ENCODE measurements at regions not wholly inside any gene's neighbourhood (a gene's known extent, or its start where the extent isn't known, plus 50 kb on each side); places are given as distances from the start of the nearest gene placed in this dataset.

GRCh38 chr14:58724206-58724605 lies 86.4 kb downstream of the DACT1 start:
- TF ChIP-seq POLR2AphosphoS5 (IDR thresholded peaks at IDR 0.05; ENCODE audit: insufficient read depth in 1 of 2, low read depth in 1 of 2) (no peak), POLR2A (IDR thresholded peaks at IDR 0.05) (no peak), CTCF (IDR thresholded peaks at IDR 0.05) (no peak)

Measured in vagina (tissue), 2 donors.